Liver (tissue), 8 donors: ENCODE measurements at regions not wholly inside any gene's neighbourhood (a gene's known extent, or its start where the extent isn't known, plus 50 kb on each side); places are given as distances from the start of the nearest gene placed in this dataset.

Source experiments
- DNase-seq: peaks from one replicate; pipeline ENCODE4 v3.0.0-alpha.2; 2017; ENCODE audit warnings: low spot score
- H3K27ac ChIP-seq, 2 donors: one replicate each; pipeline ENCODE4 v1.7.0; 2013; ENCODE audit warnings: inconsistent platforms in 2 of 2, low read length in 2 of 2, control low read depth in 1 of 2, low read depth in 1 of 2, mild to moderate bottlenecking in 1 of 2
- H3K27me3 ChIP-seq, 4 donors: one replicate each; pipeline versions ENCODE4 v1.6.1 to v1.7.0; 2013; ENCODE audit warnings: low read length in 3 of 4, inconsistent platforms in 1 of 4, mild to moderate bottlenecking in 1 of 4, moderate library complexity in 1 of 4; ENCODE audit not compliant: control insufficient read depth in 4 of 4, insufficient read depth in 4 of 4
- H3K36me3 ChIP-seq, 4 donors: one replicate each; pipeline versions ENCODE4 v1.6.1 to v1.7.0; 2013; ENCODE audit warnings: low read length in 3 of 4, mild to moderate bottlenecking in 3 of 4, low read depth in 1 of 4, moderate library complexity in 1 of 4; ENCODE audit not compliant: control insufficient read depth in 4 of 4, insufficient read depth in 3 of 4
- H3K4me1 ChIP-seq, 4 donors: one replicate each; pipeline versions ENCODE4 v1.6.1 to v1.7.0; 2013; ENCODE audit warnings: low read length in 3 of 4, mild to moderate bottlenecking in 3 of 4, moderate library complexity in 1 of 4; ENCODE audit not compliant: control insufficient read depth in 4 of 4, insufficient read depth in 4 of 4
- H3K4me3 ChIP-seq, 3 donors: one replicate each; pipeline versions ENCODE4 v1.6.1 to v1.7.0; 2013; ENCODE audit warnings: low read length in 3 of 3, control low read depth in 1 of 3, low read depth in 1 of 3, mild to moderate bottlenecking in 1 of 3
- H3K9ac ChIP-seq, 2 donors: one replicate each; pipeline ENCODE4 v1.7.0; 2013; ENCODE audit warnings: low read length in 2 of 2, mild to moderate bottlenecking in 2 of 2, moderate library complexity in 2 of 2, control low read depth in 1 of 2, low read depth in 1 of 2
- H3K9me3 ChIP-seq, 4 donors: one replicate each; pipeline versions ENCODE4 v1.6.1 to v1.7.0; 2013; ENCODE audit warnings: low read length in 3 of 4; ENCODE audit not compliant: control insufficient read depth in 4 of 4
- EGR1 ChIP-seq, 2 donors: IDR thresholded peaks; 2 replicates each; pipeline ENCODE4 v1.6.1; 2016 to 2018; ENCODE audit warnings: antibody characterized with exemption in 2 of 2, low read depth in 2 of 2
- FOXA1 ChIP-seq: IDR thresholded peaks from 2 replicates; pipeline ENCODE4 v1.6.1; 2016; ENCODE audit warnings: antibody characterized with exemption
- FOXA2 ChIP-seq: IDR thresholded peaks from 2 replicates; pipeline ENCODE4 v1.6.1; 2016; ENCODE audit warnings: antibody characterized with exemption
- GABPA ChIP-seq, 2 donors: IDR thresholded peaks in 1 of 2; conservative IDR thresholded peaks in 1 of 2; 2 replicates each; pipeline ENCODE4 v1.6.1; 2016; ENCODE audit warnings: antibody characterized with exemption in 2 of 2, mild to moderate bottlenecking in 1 of 2, moderate library complexity in 1 of 2
- HNF4A ChIP-seq, 2 donors: conservative IDR thresholded peaks; 2 replicates each; pipeline ENCODE4 v1.6.1; 2016; ENCODE audit warnings: antibody characterized with exemption in 2 of 2, mild to moderate bottlenecking in 2 of 2
- HNF4G ChIP-seq: IDR thresholded peaks from 2 replicates; pipeline ENCODE4 v1.6.1; 2016; ENCODE audit warnings: antibody characterized with exemption
- JUND ChIP-seq, 2 donors: IDR thresholded peaks; 2 replicates each; pipeline ENCODE4 v1.6.1; 2016; ENCODE audit warnings: antibody characterized with exemption in 2 of 2
- MAX ChIP-seq: IDR thresholded peaks from 2 replicates; pipeline ENCODE4 v1.6.1; 2016; ENCODE audit warnings: antibody characterized with exemption
- NR2F2 ChIP-seq: IDR thresholded peaks from 2 replicates; pipeline ENCODE4 v1.6.1; 2016; ENCODE audit warnings: antibody characterized with exemption
- RAD21 ChIP-seq, 2 donors: IDR thresholded peaks; 2 replicates each; pipeline ENCODE4 v1.6.1; 2016; ENCODE audit warnings: antibody characterized with exemption in 2 of 2, mild to moderate bottlenecking in 2 of 2
- REST ChIP-seq: IDR thresholded peaks from 2 replicates; pipeline ENCODE4 v1.6.1; 2016; ENCODE audit warnings: antibody characterized with exemption, mild to moderate bottlenecking
- RXRA ChIP-seq, 2 donors: IDR thresholded peaks; 2 replicates each; pipeline ENCODE4 v1.6.1; 2017 to 2018; ENCODE audit warnings: antibody characterized with exemption in 2 of 2, mild to moderate bottlenecking in 1 of 2
- SP1 ChIP-seq: IDR thresholded peaks from 2 replicates; pipeline ENCODE4 v1.6.1; 2018; ENCODE audit warnings: antibody characterized with exemption, mild to moderate bottlenecking
- TAF1 ChIP-seq: conservative IDR thresholded peaks from 2 replicates; pipeline ENCODE4 v1.6.1; 2016; ENCODE audit warnings: antibody characterized with exemption, mild to moderate bottlenecking
- YY1 ChIP-seq: IDR thresholded peaks from 2 replicates; pipeline ENCODE4 v1.6.1; 2016; ENCODE audit warnings: antibody characterized with exemption, mild to moderate bottlenecking
- ZBTB33 ChIP-seq: IDR thresholded peaks from 2 replicates; pipeline ENCODE4 v1.6.1; 2016; ENCODE audit warnings: antibody characterized with exemption
- WGBS: extraction: QIAGEN DNeasy Blood & Tissue Kit; methylation state at CpG from one replicate; pipeline ENCODE4 v1.1.7; 2013; 5-methylcytosine and 5-hydroxymethylcytosine counted together
- TF ChIP-seq, protein P1 (sequence below): IDR thresholded peaks from 2 replicates; pipeline ENCODE4 v1.6.1; 2016; ENCODE audit warnings: antibody characterized with exemption
- TF ChIP-seq, protein P2 (sequence below): fragments of 150-350 bp; IDR thresholded peaks from 2 replicates; pipeline ENCODE4 v1.5.1; 2017; ENCODE audit warnings: improper control_type of control experiment, low read depth, low read length; ENCODE audit not compliant: missing input control
- donor health status: healthy.
- donor health status: healthy.
- donor health status: healthy.
- donor health status: healthy.
- donor health status: healthy.

DNA sequence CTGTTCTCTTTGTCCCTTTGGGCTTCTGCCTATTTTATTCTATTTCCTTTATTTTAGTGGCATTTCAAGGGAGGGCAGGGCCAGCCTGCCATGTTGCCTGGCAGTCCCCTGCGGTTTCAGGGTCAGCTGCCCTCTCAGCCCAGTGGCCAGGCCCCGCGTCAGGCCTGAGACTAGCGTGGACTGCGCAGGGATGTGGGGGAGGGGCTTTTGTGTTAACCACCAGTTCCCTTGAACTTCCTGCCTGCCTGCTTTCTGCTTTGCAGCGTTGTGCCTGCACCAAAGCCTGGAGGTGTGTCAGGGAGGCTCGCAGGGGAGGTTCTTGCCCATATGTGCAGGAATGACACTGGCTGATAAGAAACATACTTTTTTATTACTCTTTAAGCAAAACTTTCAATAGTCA, 157.6 kb downstream of the SLC35B3 start:
- H3K4me3 ChIP-seq = no peak overlapping the region
- no peaks in the 10 kb centered on the region for H3K36me3 ChIP-seq
- TF ChIP-seq JUND (IDR thresholded peaks at IDR 0.05) (no peak), REST (no peak), MAX (no peak), SP1 (no peak), FOXA1 (no peak), HNF4A (conservative IDR thresholded peaks at IDR 0.05) (no peak), GABPA (IDR thresholded peaks at IDR 0.05 in 1 of 2, conservative IDR thresholded peaks at IDR 0.05 in 1 of 2) (no peak), RAD21 (IDR thresholded peaks at IDR 0.05) (no peak), HNF4G (no peak), FOXA2 (no peak), EGR1 (IDR thresholded peaks at IDR 0.05; ENCODE audit: low read depth in 2 of 2) (no peak), ZBTB33 (no peak), YY1 (no peak), RXRA (IDR thresholded peaks at IDR 0.05) (no peak)
- TF ChIP-seq, protein P1, sequence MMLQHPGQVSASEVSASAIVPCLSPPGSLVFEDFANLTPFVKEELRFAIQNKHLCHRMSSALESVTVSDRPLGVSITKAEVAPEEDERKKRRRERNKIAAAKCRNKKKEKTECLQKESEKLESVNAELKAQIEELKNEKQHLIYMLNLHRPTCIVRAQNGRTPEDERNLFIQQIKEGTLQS = no peak
- H3K27ac ChIP-seq = no peak overlapping the region
- H3K9ac ChIP-seq = no peak overlapping the region
- peaks cover 0 to 5% (median under 1%) of the 10 kb centered on the region in 4 donors for H3K9me3 ChIP-seq
- H3K4me1 ChIP-seq = no peaks in the 10 kb centered on the region
- H3K27me3 ChIP-seq = peaks cover 0 to 3% (median 0%) of the 10 kb centered on the region in 4 donors
- WGBS = 36% methylated on average over 7 of the region's 7 CpGs
- DNase-seq = no peak

- Histone ChIP-seq H3K36me3 (no peaks in the 10 kb centered on the region), H3K9me3 (no peaks in the 10 kb centered on the region), H3K9ac (no peak overlapping the region), H3K4me1 (no peaks in the 10 kb centered on the region), H3K27me3 (peaks cover 0 to 3% (median 0%) of the 10 kb centered on the region in 4 donors), H3K27ac (no peak overlapping the region), H3K4me3 (no peak overlapping the region)
- no peak for TF ChIP-seq HNF4A (conservative IDR thresholded peaks at IDR 0.05)
- no peak for TF ChIP-seq MAX
- no peak for TF ChIP-seq TAF1
- TF ChIP-seq, protein P2, sequence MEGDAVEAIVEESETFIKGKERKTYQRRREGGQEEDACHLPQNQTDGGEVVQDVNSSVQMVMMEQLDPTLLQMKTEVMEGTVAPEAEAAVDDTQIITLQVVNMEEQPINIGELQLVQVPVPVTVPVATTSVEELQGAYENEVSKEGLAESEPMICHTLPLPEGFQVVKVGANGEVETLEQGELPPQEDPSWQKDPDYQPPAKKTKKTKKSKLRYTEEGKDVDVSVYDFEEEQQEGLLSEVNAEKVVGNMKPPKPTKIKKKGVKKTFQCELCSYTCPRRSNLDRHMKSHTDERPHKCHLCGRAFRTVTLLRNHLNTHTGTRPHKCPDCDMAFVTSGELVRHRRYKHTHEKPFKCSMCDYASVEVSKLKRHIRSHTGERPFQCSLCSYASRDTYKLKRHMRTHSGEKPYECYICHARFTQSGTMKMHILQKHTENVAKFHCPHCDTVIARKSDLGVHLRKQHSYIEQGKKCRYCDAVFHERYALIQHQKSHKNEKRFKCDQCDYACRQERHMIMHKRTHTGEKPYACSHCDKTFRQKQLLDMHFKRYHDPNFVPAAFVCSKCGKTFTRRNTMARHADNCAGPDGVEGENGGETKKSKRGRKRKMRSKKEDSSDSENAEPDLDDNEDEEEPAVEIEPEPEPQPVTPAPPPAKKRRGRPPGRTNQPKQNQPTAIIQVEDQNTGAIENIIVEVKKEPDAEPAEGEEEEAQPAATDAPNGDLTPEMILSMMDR = no peak
- no peak for TF ChIP-seq NR2F2
- WGBS = 89% methylated on average over 7 of the region's 7 CpGs
- DNase-seq = no peak
Observed at GRCh38 chr6:8276148-8276547, 159.2 kb downstream of the SLC35B3 start.
